ENCODE measurements at regions not wholly inside any gene's neighbourhood (a gene's known extent, or its start where the extent isn't known, plus 50 kb on each side); places are given as distances from the start of the nearest gene placed in this dataset.

DNA sequence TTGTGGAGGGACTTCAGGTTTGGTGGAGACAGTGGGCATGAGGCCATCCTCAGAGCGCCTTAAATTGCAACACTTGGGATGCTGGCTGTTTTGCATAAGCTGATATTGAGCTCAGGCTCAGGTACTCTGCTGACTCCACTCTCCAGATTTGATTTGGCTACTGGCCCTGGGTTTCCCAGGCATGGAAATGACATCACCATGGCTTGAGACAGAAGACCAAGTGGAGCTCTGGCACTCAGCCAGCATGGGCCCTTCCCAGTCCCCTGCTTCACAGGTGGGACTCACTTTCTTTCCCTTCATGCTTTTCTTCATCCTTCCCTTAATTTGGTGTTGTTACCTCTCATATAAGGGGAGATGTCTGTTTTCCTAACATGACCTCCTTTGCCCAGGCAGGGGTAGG is 72.0 kb upstream of the IL12B start:
- no peak overlapping the region for H3K4me3 ChIP-seq (ENCODE audit: low read depth, low read length)
- TF ChIP-seq, protein P1, sequence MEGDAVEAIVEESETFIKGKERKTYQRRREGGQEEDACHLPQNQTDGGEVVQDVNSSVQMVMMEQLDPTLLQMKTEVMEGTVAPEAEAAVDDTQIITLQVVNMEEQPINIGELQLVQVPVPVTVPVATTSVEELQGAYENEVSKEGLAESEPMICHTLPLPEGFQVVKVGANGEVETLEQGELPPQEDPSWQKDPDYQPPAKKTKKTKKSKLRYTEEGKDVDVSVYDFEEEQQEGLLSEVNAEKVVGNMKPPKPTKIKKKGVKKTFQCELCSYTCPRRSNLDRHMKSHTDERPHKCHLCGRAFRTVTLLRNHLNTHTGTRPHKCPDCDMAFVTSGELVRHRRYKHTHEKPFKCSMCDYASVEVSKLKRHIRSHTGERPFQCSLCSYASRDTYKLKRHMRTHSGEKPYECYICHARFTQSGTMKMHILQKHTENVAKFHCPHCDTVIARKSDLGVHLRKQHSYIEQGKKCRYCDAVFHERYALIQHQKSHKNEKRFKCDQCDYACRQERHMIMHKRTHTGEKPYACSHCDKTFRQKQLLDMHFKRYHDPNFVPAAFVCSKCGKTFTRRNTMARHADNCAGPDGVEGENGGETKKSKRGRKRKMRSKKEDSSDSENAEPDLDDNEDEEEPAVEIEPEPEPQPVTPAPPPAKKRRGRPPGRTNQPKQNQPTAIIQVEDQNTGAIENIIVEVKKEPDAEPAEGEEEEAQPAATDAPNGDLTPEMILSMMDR (IDR thresholded peaks at IDR 0.05; ENCODE audit: low read depth, low read length), result no peak

DNA sequence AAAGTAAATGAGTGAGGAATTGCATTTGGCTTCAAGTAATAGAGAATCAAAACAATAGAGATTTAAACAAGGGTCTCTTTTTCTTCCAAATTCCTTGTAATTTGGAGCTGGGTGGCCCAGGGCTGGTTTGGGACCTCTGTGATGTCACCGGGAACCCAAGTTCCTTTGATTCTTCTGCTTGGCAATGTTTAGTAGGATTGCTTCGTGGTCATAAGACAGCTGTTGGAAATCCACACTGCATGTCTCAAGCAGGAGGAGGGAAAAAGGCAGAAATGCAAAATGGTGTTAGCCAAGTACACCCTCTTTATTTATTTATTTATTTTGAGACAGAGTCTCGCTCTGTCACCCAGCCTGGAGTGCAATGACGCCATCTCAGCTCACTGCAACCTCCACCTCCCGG is 72.6 kb upstream of the IL12B start:
- no peak overlapping the region for H3K4me3 ChIP-seq (ENCODE audit: low read depth, low read length)
- TF ChIP-seq, protein P1 (IDR thresholded peaks at IDR 0.05; ENCODE audit: low read depth, low read length), result no peak

DNA sequence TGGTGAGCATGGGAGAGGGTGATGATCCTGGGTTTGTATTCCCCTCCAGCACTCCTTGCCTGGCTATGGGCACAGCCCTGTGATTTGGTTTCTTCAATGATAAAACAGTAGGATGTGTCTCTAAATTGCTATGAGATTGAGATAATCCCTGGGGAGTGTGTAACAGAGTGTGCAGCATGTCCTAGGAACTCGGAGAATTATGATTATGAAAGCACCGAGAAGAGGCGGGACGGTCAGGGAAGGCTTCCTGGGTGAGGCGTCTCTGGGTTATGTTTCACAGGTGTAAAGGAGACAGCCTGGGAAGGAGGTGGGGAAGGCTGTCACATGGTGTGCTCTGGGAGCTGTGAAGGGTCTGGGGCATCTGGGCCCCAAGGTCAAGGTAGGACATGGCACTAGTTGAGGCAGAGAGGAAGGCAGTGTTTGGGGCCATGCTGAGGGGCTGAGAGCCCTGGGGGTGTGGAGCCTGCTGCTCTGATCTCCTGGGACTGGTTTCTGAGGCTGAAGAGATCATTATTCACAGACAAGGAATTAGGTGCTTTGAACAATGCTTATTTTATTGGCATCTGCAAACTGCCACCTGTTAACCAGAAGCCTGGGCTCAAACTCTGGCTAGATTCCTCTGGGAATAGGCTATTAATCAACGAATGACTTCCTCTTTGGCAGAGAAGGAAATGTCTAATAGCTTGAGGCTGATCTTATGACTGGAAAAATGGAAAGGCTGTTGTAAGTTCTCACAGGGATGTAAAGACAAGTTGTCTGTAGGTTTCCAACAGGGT is 73.8 kb upstream of the IL12B start:
- TF ChIP-seq, protein P1 (IDR thresholded peaks at IDR 0.05; ENCODE audit: low read depth, low read length), result no peak
- H3K4me3 ChIP-seq (ENCODE audit: low read depth, low read length), result no peak overlapping the region

DNA sequence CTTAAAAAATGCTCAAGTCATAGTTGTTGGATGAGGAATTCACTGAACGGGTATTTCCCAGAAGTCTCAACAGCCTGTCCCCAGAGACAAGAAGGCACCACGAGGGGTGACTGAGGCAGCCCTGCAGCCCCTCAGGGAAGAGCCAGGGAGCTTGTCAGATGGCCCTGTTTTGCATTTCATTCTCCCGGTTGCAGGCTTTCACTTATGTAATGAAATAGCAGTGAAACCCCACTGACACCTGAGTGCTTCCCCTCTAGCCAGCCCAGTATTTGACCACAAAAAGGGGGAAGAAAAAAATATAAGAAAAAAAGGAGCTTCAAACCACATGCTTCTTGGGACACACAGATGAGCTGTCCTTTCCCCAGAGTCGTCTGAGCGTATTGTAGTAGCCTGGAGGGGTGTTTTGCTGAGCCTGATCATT is 75.3 kb upstream of the IL12B start:
- no peak overlapping the region for H3K4me3 ChIP-seq (ENCODE audit: low read depth, low read length)
- TF ChIP-seq, protein P1 (IDR thresholded peaks at IDR 0.05; ENCODE audit: low read depth, low read length), result no peak

DNA sequence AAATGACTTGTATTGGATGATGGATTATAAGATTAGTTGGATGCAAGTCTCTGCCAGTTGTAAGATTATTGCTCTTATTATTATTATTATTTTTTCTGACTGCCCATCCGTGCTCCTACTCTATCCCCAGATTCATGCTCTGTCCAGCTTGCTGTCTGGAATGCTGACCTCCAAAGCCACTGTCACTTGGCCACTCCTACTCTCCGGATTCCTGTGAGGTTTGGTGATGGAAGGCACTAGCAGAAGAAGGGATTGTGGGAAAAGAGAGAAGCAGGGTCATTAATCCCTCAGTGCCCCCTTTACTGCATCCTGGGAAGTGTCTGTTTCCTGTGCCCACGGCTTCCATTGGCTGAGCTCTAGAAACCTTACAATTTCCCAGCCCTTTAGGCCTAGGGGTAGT is 76.3 kb upstream of the IL12B start:
- H3K4me3 ChIP-seq (ENCODE audit: low read depth, low read length), result no peak overlapping the region
- TF ChIP-seq, protein P1 (IDR thresholded peaks at IDR 0.05; ENCODE audit: low read depth, low read length), result no peak

DNA sequence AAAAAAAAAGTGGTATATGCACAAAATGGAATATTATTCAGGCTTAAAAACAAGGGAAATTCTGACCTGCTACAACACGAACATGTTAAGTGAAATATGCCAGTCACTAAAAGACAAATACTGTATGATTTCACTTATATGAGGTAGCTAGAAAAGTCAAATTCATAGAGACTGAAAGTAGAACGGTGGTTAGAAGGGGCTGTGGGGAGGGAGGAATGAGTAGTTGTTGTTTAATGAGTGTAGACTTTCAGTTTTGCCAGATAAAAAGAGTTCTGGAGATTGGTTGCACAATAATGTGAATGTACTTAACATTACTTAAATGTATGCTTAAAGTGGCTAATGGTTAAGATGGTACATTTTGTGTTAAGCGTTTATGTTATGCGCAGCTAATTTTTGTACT is 79.5 kb upstream of the IL12B start:
- no peak overlapping the region for H3K4me3 ChIP-seq (ENCODE audit: low read depth, low read length)
- TF ChIP-seq, protein P1 (IDR thresholded peaks at IDR 0.05; ENCODE audit: low read depth, low read length), result no peak

DNA sequence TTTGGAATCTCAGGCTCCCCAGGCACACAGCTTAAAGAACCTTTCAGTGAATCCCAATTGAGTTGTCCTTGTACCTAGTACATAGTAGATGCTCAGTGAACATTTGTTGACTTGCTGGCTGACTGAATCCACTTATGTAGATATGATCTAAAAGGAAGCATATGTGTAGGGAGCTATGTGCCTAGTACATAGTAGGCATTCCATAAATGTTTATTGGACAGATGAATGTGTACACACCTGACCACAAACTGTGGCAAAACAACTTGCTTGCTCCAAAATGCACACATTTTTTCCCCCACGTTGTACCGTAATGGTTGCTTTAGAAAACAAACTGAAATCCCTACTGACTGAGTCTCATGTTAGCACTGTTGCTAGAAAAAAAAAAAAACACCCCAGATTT is 80.2 kb upstream of the IL12B start:
- no peak overlapping the region for H3K4me3 ChIP-seq (ENCODE audit: low read depth, low read length)
- TF ChIP-seq, protein P1 (IDR thresholded peaks at IDR 0.05; ENCODE audit: low read depth, low read length), result no peak
